Stimulated activated naive CD4-positive, alpha-beta T cell (primary cell): ENCODE measurements at regions not wholly inside any gene's neighbourhood (a gene's known extent, or its start where the extent isn't known, plus 50 kb on each side); places are given as distances from the start of the nearest gene placed in this dataset.
"Not testable (repeated sequence)": the region's sequence is repeated elsewhere in the genome, so short reads cannot be mapped to it uniquely, and the experiment has no call there.

Experiments used
- DNase-seq, 6 experiments: peaks; one replicate each; lab custom pipeline; 2025; lab: John Stamatoyannopoulos, UW

GRCh38 chr2:180927030-180927686 is 53.2 kb upstream of the UBE2E3 start:
- DNase-seq, result no peak

DNA sequence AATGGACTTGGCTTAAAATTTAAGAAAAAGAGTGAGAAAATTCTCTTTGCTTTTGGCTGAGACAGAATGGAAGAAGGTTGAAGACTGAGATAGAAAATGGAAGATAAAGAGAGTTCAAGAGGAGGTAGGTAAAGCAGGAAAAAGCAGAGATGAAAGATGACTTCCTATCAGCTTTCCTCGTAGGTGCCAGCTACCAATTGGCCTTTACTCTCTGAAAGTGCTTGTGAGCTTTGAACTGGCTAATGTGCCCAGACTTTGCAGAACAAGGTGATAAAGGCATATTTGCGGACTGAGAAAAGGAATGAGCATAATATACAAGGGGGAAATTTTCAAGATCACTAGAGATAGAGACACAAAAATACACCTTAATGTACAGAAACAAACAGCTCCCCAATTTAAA is 54.7 kb upstream of the UBE2E3 start:
- no peak for DNase-seq

GRCh38 chr2:180924063-180924462 is 56.3 kb upstream of the UBE2E3 start:
- no peak for DNase-seq

- DNase-seq, result no peak
These were observed 69.4 kb upstream of the UBE2E3 start for GRCh38 chr2:180910831-180911665.

- DNase-seq, result no peak
These were observed 72.7 kb upstream of the UBE2E3 start for GRCh38 chr2:180907731-180908130.

GRCh38 chr2:180905461-180905860 is 74.9 kb upstream of the UBE2E3 start:
- no peak for DNase-seq

- no peak for DNase-seq
These were observed 75.4 kb upstream of the UBE2E3 start for GRCh38 chr2:180905002-180905401.

- no peak for DNase-seq
These were observed 79.1 kb upstream of the UBE2E3 start for GRCh38 chr2:180901331-180901730.

DNA sequence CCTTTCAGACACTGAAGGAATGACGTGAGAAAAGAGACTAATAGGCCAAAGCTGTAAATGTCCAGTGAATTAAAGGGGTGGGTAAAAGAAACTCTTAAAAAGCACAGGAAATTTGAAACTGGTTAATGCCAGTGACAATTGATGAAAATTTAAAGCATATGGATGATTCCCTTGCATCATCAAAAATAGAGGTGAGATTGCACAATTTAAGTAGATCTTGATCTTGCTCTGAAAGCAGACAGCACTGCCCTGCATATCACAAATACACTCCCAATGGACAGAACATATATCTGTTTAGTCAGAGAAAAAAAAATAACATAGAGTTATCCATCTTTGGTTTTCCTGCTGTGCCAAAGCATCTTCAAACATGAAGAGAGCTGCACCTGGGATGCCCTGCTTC is 86.7 kb upstream of the UBE2E3 start:
- no peak for DNase-seq

GRCh38 chr2:180892091-180892490 is 88.3 kb upstream of the UBE2E3 start:
- no peak for DNase-seq

GRCh38 chr2:180891360-180891759 is 89.0 kb upstream of the UBE2E3 start:
- DNase-seq, result no peak

GRCh38 chr2:180890781-180891180 is 89.6 kb upstream of the UBE2E3 start:
- DNase-seq, result no peak

GRCh38 chr2:180882959-180883358 is 97.4 kb upstream of the UBE2E3 start:
- no peak for DNase-seq

DNA sequence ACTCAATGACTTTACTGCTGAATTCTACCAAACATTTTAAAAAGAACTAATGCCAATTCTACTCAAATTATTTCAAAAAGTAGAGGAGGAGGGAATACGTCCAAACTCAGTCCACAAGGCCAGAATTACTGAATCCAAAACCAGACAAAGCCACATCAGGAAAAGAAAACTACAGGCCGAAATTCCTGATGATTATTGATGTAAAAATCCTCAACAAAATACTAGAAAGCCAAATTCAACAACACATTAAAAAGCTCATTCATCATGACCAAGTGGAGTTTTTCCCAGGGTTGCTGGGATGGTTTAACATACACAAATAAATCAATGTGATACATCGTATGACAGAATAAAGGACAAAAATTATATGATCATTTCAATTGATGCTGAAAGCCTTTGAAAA is 103.9 kb upstream of the UBE2E3 start:
- DNase-seq, result no peak

DNA sequence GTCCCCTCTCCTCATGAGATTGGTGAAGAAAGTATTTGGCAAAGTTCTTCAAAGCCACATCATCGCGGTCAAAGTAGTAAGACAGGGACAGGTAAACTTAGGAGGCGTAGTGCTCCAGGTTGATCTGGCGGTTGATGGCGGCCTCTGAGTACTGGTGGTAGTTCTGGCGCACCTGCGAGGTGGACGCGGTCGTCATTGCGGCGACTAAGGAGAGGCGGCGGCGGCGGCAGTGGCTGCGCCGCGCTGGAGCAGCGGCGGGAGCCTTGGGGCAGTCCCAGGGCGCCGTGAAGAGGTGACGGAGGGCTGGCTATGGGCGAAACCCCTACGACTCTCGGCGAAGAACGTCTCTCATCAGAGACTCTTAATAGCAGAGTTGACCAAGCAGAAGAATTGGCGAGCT is 107.2 kb upstream of the UBE2E3 start:
- DNase-seq, result no peak

DNA sequence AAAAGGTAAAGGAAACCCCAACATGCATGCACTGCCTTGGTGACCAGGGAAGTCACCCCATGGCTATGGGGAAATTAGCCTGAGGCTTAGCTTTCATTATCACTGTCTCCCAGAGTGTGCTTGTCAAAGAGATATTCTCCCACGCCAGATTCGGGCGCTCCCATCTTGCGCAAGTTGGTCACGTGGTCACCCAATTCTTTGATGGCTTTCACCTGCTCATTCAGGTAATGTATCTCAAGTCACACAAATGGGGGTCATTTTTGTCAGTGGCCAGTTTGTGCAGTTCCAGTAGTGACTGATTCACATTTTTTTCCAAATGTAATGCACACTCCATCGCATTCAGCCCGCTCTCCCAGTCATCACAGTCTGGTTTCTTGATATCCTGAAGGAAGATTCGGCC is 107.6 kb upstream of the UBE2E3 start:
- not testable (repeated sequence) for DNase-seq

GRCh38 chr2:180872255-180872654 is 108.2 kb upstream of the UBE2E3 start:
- DNase-seq, result no peak

DNA sequence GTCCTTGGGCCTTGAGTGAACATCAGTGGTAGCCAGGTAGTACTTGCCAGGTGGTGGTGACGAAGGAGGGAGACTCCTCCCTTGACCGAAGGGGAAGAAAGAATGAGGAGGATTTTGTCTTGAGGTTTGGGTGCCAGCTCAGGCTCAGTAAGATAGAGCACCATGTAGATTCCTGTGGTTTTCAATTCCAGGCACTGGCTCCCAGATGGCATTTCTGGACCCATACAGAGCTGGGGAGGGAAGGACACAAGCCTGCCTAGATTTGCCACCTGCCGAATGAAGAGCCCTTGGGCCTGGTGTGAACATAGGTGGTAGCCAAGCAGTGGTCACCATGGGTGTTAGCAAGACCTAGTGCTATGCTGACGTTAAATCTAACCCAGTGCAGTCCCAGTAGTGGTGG is 108.8 kb upstream of the UBE2E3 start:
- DNase-seq, result no peak

DNA sequence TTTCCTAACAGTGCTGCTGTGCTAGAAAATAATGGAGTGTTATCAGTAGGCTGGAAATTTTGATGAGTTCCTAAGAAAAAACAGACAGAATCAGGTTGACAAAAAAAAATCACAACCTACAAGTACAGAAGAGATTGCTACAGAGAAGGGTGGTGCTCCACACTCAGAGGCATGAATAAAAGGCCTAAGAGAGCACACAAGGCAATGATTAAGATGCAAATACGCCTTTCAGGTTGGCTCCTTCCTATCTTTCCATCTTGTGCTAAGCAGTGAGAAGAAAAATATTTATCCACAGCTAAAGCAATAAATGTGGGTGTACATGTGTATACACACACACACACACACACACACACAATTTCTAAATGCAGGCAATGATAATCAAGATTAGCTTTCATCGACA is 130.6 kb upstream of the UBE2E3 start:
- DNase-seq, result no peak

GRCh38 chr2:180848393-180848792 is 132.0 kb upstream of the UBE2E3 start:
- DNase-seq, result no peak

DNA sequence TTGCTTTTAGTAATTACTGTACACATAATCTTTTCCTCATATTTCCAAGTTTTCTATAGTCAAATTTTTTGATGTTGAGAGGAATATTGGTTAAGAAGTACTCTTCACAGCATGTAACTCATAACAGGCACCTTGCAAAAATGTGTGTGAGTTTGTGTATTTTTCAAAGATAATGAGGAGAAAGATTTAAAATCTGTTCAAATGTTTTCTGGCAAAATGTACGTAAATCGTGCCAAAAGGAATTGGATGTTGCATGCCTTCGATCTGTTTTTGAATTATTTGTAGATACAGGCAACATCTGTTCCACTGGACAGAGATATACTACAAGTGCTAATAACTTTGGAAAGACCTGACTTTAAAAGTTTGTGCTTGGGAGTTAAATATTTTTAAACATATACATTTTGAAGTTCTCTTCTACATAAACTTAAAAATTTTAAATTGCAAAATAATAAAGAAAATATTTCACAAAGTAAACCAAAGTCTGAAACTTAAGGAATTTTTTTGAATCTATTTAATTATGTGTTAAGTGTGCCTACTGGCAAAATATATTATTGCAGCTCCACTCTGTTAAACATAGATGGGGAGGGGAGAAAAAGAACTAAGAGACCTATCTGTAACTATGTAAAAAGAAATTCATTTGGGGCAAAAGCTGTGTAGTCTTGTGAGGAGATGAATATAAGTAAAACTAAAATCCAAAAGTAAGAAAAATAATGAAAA is 133.5 kb upstream of the UBE2E3 start:
- no peak for DNase-seq

DNA sequence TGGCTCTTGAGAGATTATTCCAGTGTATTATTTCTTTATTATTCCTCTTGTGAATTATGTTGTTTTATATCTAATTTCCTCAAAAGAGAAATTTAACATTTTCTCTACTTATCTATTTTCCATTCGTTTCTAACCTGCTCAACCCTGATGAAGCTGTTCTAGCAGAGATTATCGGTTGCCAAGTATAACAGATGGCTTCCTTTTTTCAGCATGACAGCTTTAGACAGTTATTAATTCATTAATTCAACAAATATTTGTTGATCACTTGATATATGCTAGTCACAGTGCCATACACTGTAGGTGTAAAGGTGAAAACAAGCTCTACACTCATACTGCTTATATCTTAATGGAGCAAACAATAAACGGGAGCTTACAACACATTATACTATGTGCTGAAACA is 137.9 kb upstream of the UBE2E3 start:
- DNase-seq, result no peak

DNA sequence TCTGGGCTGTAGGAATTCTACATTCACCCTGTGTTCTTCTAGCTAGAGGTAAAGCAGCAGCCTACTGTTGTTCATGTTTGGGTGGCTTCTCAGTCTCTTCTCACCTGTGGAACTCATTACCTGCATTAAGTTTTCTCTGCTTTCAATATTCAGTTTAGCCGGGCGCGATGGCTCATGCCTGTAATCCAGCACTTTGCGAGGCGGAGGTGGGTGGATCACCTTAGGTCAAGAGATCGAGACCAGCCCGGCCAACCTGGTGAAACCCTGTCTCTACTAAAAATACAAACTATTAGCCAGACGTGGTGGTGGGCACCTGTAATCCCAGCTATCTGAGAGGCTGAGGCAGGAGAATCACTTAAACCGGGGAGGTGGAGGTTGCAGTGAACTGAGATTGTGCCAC is 139.8 kb upstream of the UBE2E3 start:
- DNase-seq, result no peak
